Testis (tissue), 2 donors: ENCODE measurements at regions not wholly inside any gene's neighbourhood (a gene's known extent, or its start where the extent isn't known, plus 50 kb on each side); places are given as distances from the start of the nearest gene placed in this dataset.

Experiments
- POLR2A ChIP-seq: fragments of 450-650 bp; IDR thresholded peaks from one replicate; pipeline ENCODE4 v1.6.1; 2017; ENCODE audit warnings: antibody characterized with exemption, mild to moderate bottlenecking, moderate library complexity
- TF ChIP-seq, protein P1 (sequence below), 3 experiments: fragments of 450-650 bp in 2 of 3; fragments of 200-600 bp in 1 of 3; sonication (generic) in 1 of 3; IDR thresholded peaks; one replicate each; pipeline ENCODE4 v1.5.1; 2016 to 2019; ENCODE audit warnings: antibody characterized with exemption in 3 of 3, mild to moderate bottlenecking in 2 of 3, moderate library complexity in 1 of 3

DNA sequence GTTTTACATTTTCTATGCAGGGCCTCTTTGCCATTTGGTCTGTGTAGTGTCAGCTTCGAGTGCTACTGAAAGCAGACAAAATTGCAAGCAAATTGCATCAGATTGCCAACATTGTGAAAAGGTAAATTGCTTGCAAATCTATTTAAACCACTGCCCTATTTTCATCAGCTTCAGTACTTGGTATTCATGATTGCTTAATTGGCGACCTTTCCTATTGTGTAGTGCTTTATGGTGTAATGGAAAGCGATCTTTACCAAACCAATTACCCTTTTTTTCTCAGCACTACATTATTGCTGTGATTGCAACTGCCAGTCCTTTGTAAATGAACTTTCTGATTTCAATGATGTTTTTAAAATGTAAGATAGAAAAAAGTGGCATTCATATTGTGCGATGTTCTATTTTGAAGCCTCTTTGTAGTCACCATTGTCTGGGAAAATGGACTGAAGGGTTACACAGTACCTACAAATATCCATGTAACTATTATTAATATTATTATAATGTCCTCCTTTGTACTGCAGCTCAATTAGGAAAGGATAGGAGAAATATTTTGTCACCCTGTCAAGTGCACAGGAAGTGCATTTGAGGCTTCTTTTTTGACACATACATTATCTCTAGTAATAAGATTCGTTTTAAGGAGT is 177.7 kb upstream of the SP8 start:
- TF ChIP-seq, protein P1, sequence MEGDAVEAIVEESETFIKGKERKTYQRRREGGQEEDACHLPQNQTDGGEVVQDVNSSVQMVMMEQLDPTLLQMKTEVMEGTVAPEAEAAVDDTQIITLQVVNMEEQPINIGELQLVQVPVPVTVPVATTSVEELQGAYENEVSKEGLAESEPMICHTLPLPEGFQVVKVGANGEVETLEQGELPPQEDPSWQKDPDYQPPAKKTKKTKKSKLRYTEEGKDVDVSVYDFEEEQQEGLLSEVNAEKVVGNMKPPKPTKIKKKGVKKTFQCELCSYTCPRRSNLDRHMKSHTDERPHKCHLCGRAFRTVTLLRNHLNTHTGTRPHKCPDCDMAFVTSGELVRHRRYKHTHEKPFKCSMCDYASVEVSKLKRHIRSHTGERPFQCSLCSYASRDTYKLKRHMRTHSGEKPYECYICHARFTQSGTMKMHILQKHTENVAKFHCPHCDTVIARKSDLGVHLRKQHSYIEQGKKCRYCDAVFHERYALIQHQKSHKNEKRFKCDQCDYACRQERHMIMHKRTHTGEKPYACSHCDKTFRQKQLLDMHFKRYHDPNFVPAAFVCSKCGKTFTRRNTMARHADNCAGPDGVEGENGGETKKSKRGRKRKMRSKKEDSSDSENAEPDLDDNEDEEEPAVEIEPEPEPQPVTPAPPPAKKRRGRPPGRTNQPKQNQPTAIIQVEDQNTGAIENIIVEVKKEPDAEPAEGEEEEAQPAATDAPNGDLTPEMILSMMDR (IDR thresholded peaks at IDR 0.05): no peak
- TF ChIP-seq POLR2A: no peak
